ENCODE measurements at regions not wholly inside any gene's neighbourhood (a gene's known extent, or its start where the extent isn't known, plus 50 kb on each side); places are given as distances from the start of the nearest gene placed in this dataset.
A peak's percentile ranks its signal among the peaks of the same experiment; 100 is the strongest.

DNA sequence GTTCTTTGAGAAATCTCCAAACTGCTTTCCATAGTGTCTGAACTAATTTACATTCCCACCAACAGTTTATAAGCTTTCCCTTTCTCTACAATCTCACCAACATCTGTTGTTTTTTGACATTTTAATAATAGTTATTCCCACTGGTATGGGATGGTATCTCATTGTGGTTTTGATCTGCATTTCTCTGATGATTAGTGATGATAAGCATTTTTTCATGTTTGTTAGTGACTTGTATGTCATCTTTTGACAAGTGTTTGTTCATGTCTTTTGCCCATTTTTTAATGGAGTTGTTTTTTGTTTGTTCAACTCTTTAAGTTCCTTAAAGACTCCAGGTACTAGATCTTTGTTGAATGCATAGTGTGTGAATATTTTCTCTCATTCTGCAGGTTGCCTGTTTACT is 116.6 kb upstream of the TSC22D2 start:
- TF ChIP-seq, protein P1, sequence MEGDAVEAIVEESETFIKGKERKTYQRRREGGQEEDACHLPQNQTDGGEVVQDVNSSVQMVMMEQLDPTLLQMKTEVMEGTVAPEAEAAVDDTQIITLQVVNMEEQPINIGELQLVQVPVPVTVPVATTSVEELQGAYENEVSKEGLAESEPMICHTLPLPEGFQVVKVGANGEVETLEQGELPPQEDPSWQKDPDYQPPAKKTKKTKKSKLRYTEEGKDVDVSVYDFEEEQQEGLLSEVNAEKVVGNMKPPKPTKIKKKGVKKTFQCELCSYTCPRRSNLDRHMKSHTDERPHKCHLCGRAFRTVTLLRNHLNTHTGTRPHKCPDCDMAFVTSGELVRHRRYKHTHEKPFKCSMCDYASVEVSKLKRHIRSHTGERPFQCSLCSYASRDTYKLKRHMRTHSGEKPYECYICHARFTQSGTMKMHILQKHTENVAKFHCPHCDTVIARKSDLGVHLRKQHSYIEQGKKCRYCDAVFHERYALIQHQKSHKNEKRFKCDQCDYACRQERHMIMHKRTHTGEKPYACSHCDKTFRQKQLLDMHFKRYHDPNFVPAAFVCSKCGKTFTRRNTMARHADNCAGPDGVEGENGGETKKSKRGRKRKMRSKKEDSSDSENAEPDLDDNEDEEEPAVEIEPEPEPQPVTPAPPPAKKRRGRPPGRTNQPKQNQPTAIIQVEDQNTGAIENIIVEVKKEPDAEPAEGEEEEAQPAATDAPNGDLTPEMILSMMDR (IDR thresholded peaks at IDR 0.05; ENCODE audit: extremely low read depth, missing control alignments) = no peak

DNA sequence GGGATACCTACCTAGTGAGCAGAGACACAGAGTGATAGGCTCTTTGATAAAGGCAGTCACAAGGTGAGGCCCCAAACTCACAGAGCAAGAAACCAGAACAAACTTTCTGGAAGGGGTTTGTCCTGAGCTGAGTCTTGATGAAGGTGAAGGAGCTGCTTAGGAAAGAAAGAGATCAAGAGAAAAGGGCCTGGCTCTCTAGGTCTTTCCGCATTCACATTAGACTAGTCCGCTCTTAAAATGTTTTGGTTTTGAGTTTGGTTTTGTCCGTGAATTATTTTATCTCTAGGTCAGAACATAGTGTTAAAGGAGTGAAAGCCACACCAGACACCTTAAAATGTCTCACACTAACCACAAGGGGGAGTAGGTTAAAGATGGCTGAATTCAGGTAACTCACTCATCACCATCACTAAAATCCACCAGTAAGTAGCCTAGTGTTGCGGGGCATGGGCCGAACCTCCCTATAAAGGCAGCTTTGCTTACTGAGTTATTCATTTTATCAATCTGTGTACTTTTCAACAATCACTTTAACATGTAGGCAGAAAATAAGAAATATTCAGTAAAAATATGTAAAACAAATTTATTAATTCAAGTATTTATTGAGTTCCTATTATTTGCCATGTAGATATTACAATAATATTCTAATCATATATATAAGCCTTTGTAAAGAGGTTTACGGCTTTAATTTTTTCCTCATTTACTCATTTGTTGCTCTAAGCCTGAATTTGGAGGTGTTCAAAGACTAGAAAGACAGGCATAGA is 121.5 kb upstream of the TSC22D2 start:
- TF ChIP-seq, protein P1 (IDR thresholded peaks at IDR 0.05; ENCODE audit: extremely low read depth, missing control alignments) = peak; percentile 29
- peak; percentile 31 for DNase-seq (ENCODE audit: low spot score)

More for the DNA sequence above, 116.6 kb upstream of the TSC22D2 start:
- DNase-seq (ENCODE audit: low spot score) = no peak

DNA sequence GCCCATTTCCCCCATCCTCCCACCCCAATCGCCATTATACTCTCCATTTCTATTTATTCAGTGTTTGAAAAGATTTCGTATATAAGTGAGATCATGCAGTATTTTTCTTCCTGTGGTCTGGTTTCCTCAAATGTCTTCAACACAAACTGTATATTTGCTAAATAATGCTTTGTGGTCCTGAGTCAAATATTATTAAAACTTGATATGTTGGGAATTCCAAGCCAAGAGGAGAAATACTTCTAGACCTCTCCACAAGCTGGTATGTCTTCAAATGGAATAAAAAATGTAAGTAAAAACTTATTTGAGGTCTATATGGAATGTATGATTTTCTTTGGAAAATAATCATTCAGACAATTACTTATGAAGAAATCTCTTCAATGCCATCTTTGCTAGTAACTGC is 122.5 kb upstream of the TSC22D2 start:
- DNase-seq (ENCODE audit: low spot score) = no peak
- TF ChIP-seq, protein P1 (IDR thresholded peaks at IDR 0.05; ENCODE audit: extremely low read depth, missing control alignments) = no peak

DNA sequence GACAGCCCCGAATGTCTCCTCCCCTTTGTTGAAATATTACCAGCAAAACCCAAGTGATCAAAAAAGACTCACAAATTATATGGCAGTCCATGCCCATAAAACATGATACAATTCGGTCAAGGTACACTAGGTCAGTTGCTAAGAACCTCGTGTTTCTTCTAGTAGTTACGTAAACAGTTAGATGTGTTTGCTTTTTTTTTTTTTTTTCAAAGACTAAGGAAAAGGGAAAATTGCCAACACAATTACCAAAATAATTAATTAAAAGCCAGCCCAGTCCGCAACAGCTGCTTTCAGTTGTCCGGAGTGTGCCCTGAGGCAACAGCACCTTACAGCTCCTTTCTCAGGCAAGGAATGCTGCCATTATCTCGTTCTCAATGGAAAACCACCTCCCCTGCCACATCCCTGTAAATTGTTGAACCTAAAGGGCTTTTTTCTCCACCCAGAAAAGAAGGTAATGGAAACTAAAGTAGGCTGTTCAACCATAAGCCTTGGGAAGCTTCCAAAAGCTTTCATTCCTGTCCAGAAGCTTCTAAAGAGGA is 129.2 kb upstream of the TSC22D2 start:
- DNase-seq (ENCODE audit: low spot score) = no peak
- TF ChIP-seq, protein P1 (IDR thresholded peaks at IDR 0.05; ENCODE audit: extremely low read depth, missing control alignments) = no peak

DNA sequence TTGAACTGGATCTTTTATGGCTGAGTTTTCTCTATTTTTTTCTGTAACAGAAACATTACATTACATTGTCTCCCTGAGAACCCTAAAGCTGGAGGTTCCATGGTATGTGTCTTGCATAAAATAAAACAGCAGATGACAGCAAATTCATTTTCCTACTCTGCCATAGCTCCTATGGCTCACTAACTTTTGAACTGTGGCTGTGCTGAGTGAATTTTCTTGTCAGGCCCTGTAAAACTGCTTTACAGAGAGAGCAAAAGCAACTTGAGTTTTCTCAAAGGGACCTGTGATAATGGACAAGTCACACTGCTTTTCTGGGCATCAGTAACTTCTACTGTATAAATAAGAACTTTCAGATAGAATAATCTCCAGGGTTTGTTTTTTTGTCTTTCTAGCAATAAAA is 129.9 kb upstream of the TSC22D2 start:
- TF ChIP-seq, protein P1 (IDR thresholded peaks at IDR 0.05; ENCODE audit: extremely low read depth, missing control alignments) = no peak
- no peak for DNase-seq (ENCODE audit: low spot score)

DNA sequence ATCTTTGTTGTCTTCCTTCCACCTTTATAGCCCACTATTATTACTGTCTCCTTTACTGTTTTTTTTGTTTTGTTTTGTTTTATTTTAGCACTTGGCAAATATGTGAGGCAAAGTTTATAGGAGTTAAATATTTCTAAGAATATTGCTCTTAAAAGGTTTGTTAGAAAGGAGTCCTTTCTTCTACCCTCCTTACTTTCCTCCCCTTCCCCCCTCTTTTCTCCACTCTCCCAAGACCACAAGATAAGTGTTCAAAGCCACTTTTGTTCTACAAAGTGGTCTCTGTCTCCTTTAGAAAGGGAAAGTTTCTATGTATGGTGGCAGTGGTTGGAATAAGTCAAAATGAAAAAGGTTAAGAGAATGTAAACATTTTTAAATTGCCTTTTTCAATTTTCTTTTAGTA is 130.7 kb upstream of the TSC22D2 start:
- no peak for DNase-seq (ENCODE audit: low spot score)

DNA sequence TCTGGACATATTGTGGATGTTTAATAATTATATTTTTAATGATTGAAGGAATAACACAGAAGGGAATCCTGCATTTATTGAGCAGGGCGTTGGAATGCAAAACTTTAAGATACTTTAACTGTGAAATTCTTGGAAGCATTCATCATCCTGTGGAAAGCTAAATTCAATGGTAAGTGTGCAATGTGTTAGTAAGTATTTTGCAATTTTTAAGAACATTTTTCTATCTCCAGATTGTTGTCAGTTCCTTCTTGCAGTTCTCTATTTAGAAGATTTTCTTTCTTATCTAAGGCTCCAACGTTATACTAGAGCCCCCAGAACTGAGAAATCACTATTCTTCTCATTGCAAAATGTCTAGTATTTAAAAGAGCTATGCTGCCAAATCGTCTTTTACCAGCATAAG is 132.2 kb upstream of the TSC22D2 start:
- TF ChIP-seq, protein P1 (IDR thresholded peaks at IDR 0.05; ENCODE audit: extremely low read depth, missing control alignments) = no peak
- no peak for DNase-seq (ENCODE audit: low spot score)

More for the DNA sequence above, 130.7 kb upstream of the TSC22D2 start:
- TF ChIP-seq, protein P1 (IDR thresholded peaks at IDR 0.05; ENCODE audit: extremely low read depth, missing control alignments) = no peak

All from GM20000 (cell line).